Epidermal melanocyte (primary cell): ENCODE measurements at regions not wholly inside any gene's neighbourhood (a gene's known extent, or its start where the extent isn't known, plus 50 kb on each side); places are given as distances from the start of the nearest gene placed in this dataset.
"Not testable (repeated sequence)": the region's sequence is repeated elsewhere in the genome, so short reads cannot be mapped to it uniquely, and the experiment has no call there.

Experiments used
- DNase-seq: peaks from one replicate; pipeline ENCODE4 v3.0.0; 2011; ENCODE audit warnings: low spot score; ENCODE audit not compliant: insufficient read length

GRCh38 chr13:20312292-20312691, 80.2 kb upstream of the GJB6 start:
- DNase-seq: no peak

- no peak for DNase-seq
Observed at GRCh38 chr13:20311596-20311995, 79.5 kb upstream of the GJB6 start.

GRCh38 chr13:20311022-20311421, 78.9 kb upstream of the GJB6 start:
- no peak for DNase-seq

DNA sequence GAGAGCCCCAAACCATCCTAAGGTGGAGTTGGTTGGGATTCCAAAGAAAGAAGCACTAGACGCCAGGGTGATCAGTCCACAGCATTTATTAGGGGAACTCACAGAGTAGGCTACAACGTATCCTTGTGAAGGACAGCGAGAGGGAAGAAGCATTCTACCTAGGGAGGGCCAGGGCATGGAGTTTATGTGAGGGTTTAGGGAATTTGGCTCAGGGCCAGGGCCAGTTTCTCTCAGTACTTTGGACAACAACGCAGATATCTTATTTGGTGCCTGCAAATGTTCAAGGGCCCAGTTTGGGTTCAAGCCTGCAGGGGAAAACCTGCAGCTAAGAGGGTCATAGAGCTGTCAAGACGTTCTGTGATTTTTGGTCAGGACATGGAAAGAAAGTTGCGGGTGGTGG, 73.9 kb upstream of the GJB6 start:
- no peak for DNase-seq

DNA sequence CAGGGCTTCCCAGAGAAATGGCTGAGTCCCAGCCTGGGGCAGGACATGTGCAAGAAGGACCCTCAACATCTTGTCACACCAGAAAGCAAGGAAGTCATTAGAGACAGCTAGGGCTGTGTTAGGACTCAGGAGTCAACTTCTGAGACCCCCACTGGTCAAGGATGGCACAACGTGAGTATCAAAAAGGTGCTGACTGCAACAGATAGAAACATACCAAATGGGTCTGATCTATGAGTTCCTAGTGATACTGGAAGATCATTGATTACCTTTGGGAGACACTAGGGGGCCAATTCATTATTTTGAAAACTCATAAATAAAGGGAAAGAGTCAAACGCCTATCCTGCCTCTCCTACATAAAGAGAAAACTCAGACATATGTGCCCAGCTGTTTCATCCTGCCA, 73.5 kb upstream of the GJB6 start:
- no peak for DNase-seq

GRCh38 chr13:20304061-20304460, 71.9 kb upstream of the GJB6 start:
- not testable (repeated sequence) for DNase-seq

DNA sequence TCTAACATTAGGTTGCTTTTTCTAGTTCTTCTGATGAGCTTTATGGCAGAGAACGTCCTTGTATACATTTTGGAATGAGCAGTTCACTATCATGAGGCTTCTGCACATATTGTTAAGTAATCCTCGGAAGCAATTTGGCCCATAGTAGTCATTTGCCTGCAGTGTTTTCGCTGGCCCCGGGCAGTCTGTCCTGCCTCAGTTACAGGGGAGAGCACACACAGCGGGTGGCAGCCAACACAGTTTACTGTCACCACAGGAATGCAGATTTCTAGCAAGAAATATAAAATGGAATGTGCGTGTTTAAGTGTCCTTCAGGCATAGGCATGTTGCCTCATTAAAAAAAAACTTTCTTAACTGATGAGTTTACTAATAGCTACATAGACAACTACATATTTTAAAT, 71.5 kb upstream of the GJB6 start:
- no peak for DNase-seq

DNA sequence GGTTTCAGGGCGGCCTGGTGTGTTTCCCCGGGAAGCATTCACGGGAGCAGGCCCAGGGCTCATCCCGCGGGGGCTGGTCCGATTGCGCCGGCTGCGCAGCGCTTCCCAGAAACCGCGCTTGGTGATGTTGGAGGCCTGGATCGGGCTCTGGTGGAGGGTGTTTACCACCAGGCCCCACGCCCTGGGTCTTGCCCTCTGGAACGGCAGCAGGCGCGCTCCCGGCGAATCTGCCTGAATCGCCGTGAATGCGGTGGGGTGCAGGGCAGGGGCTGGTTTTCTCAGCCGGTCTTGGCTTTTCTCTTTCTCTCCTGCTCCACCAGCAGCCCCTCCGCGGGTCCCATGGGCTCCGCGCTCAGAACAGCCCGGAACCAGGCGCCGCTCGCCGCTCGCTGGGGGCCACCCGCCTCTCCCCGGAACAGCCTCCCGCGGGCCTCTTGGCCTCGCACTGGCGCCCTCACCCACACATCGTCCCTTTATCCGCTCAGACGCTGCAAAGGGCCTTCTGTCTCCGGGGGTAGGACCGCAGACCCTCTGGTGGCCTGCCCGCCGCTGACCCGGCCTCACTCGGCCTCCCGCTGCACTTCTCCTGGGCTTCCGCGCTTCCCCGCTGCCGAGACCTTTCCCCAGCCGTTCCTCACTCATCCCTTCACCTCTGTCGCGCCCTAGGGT, 69.4 kb upstream of the GJB6 start:
- DNase-seq: no peak

DNA sequence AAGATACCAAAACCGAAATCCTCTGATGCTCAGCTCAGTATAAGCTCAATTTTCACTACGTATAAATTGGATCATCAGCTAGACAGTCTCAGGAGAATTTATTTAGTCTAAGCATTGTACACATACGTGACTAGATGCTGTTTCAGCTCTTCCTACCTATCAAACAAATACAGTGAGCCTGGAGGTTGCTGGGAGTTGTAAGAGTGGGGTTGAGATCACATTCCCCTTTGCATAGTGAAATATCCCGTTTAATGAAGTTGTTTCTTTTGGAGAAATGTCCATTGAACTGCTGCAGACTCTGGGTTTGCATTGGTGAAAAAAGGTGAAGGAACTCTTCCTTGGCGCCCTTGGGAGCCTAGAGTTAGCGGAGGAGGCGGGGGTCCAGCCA, 68.9 kb upstream of the GJB6 start:
- DNase-seq: no peak

DNA sequence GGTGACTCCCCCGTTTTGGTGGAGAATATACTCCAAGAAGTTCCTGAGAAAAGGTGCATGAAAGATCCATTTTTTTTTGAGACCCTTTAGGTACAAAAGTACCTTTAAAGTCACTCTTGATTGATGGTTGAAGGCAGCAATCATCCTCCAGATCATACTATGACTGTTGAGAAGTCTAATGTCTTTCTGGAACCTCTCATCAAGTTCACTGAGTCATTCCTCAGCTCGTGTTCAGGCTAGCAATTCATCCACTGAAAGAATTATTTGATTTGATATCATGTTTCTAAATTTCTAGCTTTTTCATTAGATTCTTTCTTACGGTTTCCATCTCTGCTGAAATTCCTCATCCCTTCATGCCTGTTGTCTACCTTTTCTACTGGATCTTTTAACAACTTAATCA, 65.1 kb upstream of the GJB6 start:
- DNase-seq: no peak

- no peak for DNase-seq
Observed at GRCh38 chr13:20295956-20296355, 63.8 kb upstream of the GJB6 start.

GRCh38 chr13:20294497-20294896, 62.4 kb upstream of the GJB6 start:
- no peak for DNase-seq

DNA sequence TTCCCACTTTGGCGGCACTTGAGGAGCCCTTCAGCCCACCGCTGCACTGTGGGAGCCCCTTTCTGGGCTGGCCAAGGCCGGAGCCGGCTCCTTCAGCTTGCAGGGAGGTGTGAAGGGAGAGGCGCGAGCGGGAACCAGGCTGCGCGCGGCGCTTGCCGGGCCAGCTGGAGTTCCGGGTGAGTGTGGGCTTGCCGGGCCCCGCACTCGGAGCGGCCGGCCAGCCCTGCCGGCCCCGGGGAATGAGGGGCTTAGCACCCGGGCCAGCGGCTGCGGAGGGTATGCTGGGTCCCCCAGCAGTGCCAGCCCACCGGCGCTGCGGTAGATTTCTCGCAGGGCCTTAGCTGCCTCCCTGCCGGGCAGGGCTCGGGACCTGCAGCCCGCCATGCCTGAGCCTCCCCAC, 60.2 kb upstream of the GJB6 start:
- not testable (repeated sequence) for DNase-seq

GRCh38 chr13:20291675-20292074, 59.6 kb upstream of the GJB6 start:
- DNase-seq: no peak

- no peak for DNase-seq
Observed at GRCh38 chr13:20291037-20291436, 58.9 kb upstream of the GJB6 start.

DNA sequence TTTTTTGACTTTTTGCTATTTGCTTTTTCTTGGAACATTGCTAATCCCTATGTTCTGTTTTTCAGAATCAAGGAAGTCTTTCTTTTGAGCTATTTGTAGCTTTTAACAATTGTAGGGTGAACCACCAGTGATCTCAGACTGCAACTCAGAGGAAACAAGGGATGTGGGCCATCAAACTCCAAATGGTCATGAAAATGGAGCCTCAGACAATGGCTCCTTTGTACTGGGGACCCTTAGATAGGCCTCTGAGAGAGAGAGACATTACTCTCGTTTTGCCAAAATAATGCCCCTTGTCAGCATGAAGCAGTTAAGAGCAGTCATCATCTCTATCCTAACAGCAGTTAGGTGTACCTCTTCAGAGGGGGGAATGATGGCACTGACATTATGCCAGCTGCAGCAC, 56.4 kb upstream of the GJB6 start:
- DNase-seq: no peak

GRCh38 chr13:20287976-20288375, 55.9 kb upstream of the GJB6 start:
- DNase-seq: no peak

DNA sequence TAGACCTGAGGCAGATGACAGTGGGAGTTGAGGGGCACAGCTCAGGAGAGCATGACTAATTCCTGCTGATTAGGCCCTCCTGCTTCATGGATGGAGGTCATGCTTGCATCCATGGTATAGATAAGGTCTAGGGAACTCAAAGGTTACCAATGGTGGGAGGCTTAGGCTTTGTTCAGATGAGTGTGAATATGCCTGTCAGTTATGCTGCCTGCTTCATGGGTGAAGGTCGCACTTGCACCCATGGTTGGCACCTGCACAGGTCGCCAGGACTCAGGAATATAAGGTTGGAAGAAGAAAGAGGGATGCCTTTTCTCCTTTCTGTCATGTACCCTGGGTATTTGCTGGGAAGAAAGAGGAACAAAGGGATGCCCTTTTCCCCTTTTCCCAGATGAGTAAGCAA, 53.4 kb upstream of the GJB6 start:
- DNase-seq: no peak
